DND-41 (cell line): ENCODE measurements at regions not wholly inside any gene's neighbourhood (a gene's known extent, or its start where the extent isn't known, plus 50 kb on each side); places are given as distances from the start of the nearest gene placed in this dataset.

ENCODE experiments used
- CTCF ChIP-seq: IDR thresholded peaks from 2 replicates; pipeline ENCODE4 v1.5.1; 2012; ENCODE audit warnings: borderline replicate concordance, low read length, moderate library complexity, mild to moderate bottlenecking; ENCODE audit not compliant: poor library complexity, severe bottlenecking; ENCODE audit errors: extremely low read depth
- EZH2 ChIP-seq: IDR thresholded peaks from 3 replicates; pipeline ENCODE4 v1.6.1; 2012; ENCODE audit warnings: borderline replicate concordance, low read depth, mild to moderate bottlenecking, moderate library complexity, low read length, inconsistent platforms; ENCODE audit not compliant: severe bottlenecking

- TF ChIP-seq EZH2: no peak
- TF ChIP-seq CTCF: no peak
Observed at GRCh38 chr9:30732060-30732459, 1652.4 kb upstream of the ACO1 start.
